ENCODE measurements at regions not wholly inside any gene's neighbourhood (a gene's known extent, or its start where the extent isn't known, plus 50 kb on each side); places are given as distances from the start of the nearest gene placed in this dataset.
"Not testable (repeated sequence)": the region's sequence is repeated elsewhere in the genome, so short reads cannot be mapped to it uniquely, and the experiment has no call there.

- H3K36me3 ChIP-seq (ENCODE audit: low read depth), result no peaks in the 10 kb centered on the region
- H3K9me3 ChIP-seq (ENCODE audit: severe bottlenecking), result no peaks in the 10 kb centered on the region
- no peak for DNase-seq (ENCODE audit: low spot score)
- H3K27me3 ChIP-seq (ENCODE audit: insufficient read depth, poor library complexity, severe bottlenecking), result no peaks in the 10 kb centered on the region
- no peak overlapping the region for H3K27ac ChIP-seq (ENCODE audit: poor library complexity, severe bottlenecking)
- no peak for TF ChIP-seq CTCF (IDR thresholded peaks at IDR 0.05; ENCODE audit: poor library complexity, severe bottlenecking)
- H3K4me1 ChIP-seq (ENCODE audit: insufficient read depth, poor library complexity, severe bottlenecking), result no peaks in the 10 kb centered on the region
- H3K4me3 ChIP-seq (ENCODE audit: severe bottlenecking), result no peak overlapping the region
- ATAC-seq (ENCODE audit: low read depth), result no peak
Measured at GRCh38 chr7:86407291-86407690, 236.4 kb upstream of the GRM3 start.

- Histone ChIP-seq H3K4me3 (ENCODE audit: severe bottlenecking) (no peak overlapping the region), H3K27ac (ENCODE audit: poor library complexity, severe bottlenecking) (no peak overlapping the region), H3K9me3 (ENCODE audit: severe bottlenecking) (no peaks in the 10 kb centered on the region), H3K36me3 (ENCODE audit: low read depth) (no peaks in the 10 kb centered on the region), H3K4me1 (ENCODE audit: insufficient read depth, poor library complexity, severe bottlenecking) (no peaks in the 10 kb centered on the region), H3K27me3 (ENCODE audit: insufficient read depth, poor library complexity, severe bottlenecking) (no peaks in the 10 kb centered on the region)
- ATAC-seq (ENCODE audit: low read depth), result no peak
- no peak for DNase-seq (ENCODE audit: low spot score)
- no peak for TF ChIP-seq CTCF (IDR thresholded peaks at IDR 0.05; ENCODE audit: poor library complexity, severe bottlenecking)
Measured at GRCh38 chr7:86391813-86392212, 251.9 kb upstream of the GRM3 start.

- not testable (repeated sequence) for H3K36me3 ChIP-seq (ENCODE audit: low read depth); H3K27me3 ChIP-seq (ENCODE audit: insufficient read depth, poor library complexity, severe bottlenecking); ATAC-seq (ENCODE audit: low read depth); H3K9me3 ChIP-seq (ENCODE audit: severe bottlenecking); H3K4me1 ChIP-seq (ENCODE audit: insufficient read depth, poor library complexity, severe bottlenecking); H3K4me3 ChIP-seq (ENCODE audit: severe bottlenecking); H3K27ac ChIP-seq (ENCODE audit: poor library complexity, severe bottlenecking); DNase-seq (ENCODE audit: low spot score)
Measured at GRCh38 chr7:86375602-86376001, 268.1 kb upstream of the GRM3 start.

GRCh38 chr7:86372262-86372661 is 271.4 kb upstream of the GRM3 start:
- Histone ChIP-seq H3K4me1 (ENCODE audit: insufficient read depth, poor library complexity, severe bottlenecking) (no peaks in the 10 kb centered on the region), H3K27me3 (ENCODE audit: insufficient read depth, poor library complexity, severe bottlenecking) (no peaks in the 10 kb centered on the region), H3K4me3 (ENCODE audit: severe bottlenecking) (no peak overlapping the region), H3K36me3 (ENCODE audit: low read depth) (no peaks in the 10 kb centered on the region), H3K9me3 (ENCODE audit: severe bottlenecking) (no peaks in the 10 kb centered on the region), H3K27ac (ENCODE audit: poor library complexity, severe bottlenecking) (no peak overlapping the region)
- TF ChIP-seq CTCF (IDR thresholded peaks at IDR 0.05; ENCODE audit: poor library complexity, severe bottlenecking), result no peak
- no peak for DNase-seq (ENCODE audit: low spot score)
- ATAC-seq (ENCODE audit: low read depth), result no peak

- no peak overlapping the region for H3K4me3 ChIP-seq (ENCODE audit: severe bottlenecking)
- no peak for TF ChIP-seq CTCF (IDR thresholded peaks at IDR 0.05; ENCODE audit: poor library complexity, severe bottlenecking)
- H3K27me3 ChIP-seq (ENCODE audit: insufficient read depth, poor library complexity, severe bottlenecking), result no peaks in the 10 kb centered on the region
- no peak for ATAC-seq (ENCODE audit: low read depth)
- no peaks in the 10 kb centered on the region for H3K9me3 ChIP-seq (ENCODE audit: severe bottlenecking)
- H3K36me3 ChIP-seq (ENCODE audit: low read depth), result no peaks in the 10 kb centered on the region
- no peaks in the 10 kb centered on the region for H3K4me1 ChIP-seq (ENCODE audit: insufficient read depth, poor library complexity, severe bottlenecking)
- DNase-seq (ENCODE audit: low spot score), result no peak
- H3K27ac ChIP-seq (ENCODE audit: poor library complexity, severe bottlenecking), result no peak overlapping the region
Measured at GRCh38 chr7:86366946-86367345, 276.8 kb upstream of the GRM3 start.

- not testable (repeated sequence) for DNase-seq (ENCODE audit: low spot score); H3K9me3 ChIP-seq (ENCODE audit: severe bottlenecking); H3K27ac ChIP-seq (ENCODE audit: poor library complexity, severe bottlenecking); ATAC-seq (ENCODE audit: low read depth); H3K4me1 ChIP-seq (ENCODE audit: insufficient read depth, poor library complexity, severe bottlenecking); H3K36me3 ChIP-seq (ENCODE audit: low read depth); H3K27me3 ChIP-seq (ENCODE audit: insufficient read depth, poor library complexity, severe bottlenecking); H3K4me3 ChIP-seq (ENCODE audit: severe bottlenecking)
Measured at GRCh38 chr7:86340407-86340806, 303.3 kb upstream of the GRM3 start.

Data from RWPE2 (cell line).